ENCODE measurements at regions not wholly inside any gene's neighbourhood (a gene's known extent, or its start where the extent isn't known, plus 50 kb on each side); places are given as distances from the start of the nearest gene placed in this dataset.

DNA sequence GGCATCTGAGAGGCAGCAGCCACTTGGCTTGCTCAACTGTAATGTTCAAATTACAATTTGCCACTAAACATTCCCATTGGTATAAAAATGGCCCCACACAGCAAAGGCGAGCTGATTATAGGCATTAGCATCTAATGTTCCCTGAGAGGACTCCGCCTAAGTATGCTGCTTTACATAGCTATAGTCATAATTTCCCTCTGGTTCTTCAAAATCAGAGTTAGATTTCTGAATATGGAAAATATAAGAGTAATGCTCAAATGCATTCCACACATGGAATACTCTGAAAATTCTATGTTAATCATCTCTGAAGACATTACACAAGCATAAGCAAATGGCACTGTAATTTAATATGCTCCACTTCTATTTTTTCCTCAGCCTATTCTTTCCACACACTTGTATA is 83.7 kb upstream of the BTG1 start:
- Histone ChIP-seq H3K36me3 (ENCODE audit: insufficient read depth, insufficient read length, low read length) (no peaks in the 10 kb centered on the region), H3K9me3 (ENCODE audit: insufficient read depth, low read length) (no peaks in the 10 kb centered on the region), H3K27me3 (ENCODE audit: insufficient read depth, insufficient read length) (no peaks in the 10 kb centered on the region), H3K4me3 (ENCODE audit: insufficient read length, low read depth) (no peak overlapping the region), H3K9ac (ENCODE audit: insufficient read length, low read depth) (no peak overlapping the region), H3K4me1 (ENCODE audit: insufficient read depth, insufficient read length) (peaks cover 3% of the 10 kb centered on the region)
- DNase-seq (ENCODE audit: low read depth, low spot score), result no peak
- TF ChIP-seq SUZ12 (IDR thresholded peaks at IDR 0.05; ENCODE audit: extremely low read depth, insufficient read depth, insufficient read length) (no peak), ZNF274 (IDR thresholded peaks at IDR 0.05; ENCODE audit: low read depth, low read length) (no peak), YY1 (IDR thresholded peaks at IDR 0.05; ENCODE audit: insufficient read depth, insufficient read length) (no peak)

- Histone ChIP-seq H3K9ac (ENCODE audit: insufficient read length, low read depth) (no peak overlapping the region), H3K4me1 (ENCODE audit: insufficient read depth, insufficient read length) (peaks cover 3% of the 10 kb centered on the region), H3K36me3 (ENCODE audit: insufficient read depth, insufficient read length, low read length) (no peaks in the 10 kb centered on the region), H3K4me3 (ENCODE audit: insufficient read length, low read depth) (no peak overlapping the region), H3K27me3 (ENCODE audit: insufficient read depth, insufficient read length) (no peaks in the 10 kb centered on the region), H3K9me3 (ENCODE audit: insufficient read depth, low read length) (no peaks in the 10 kb centered on the region)
- no peak for DNase-seq (ENCODE audit: low read depth, low spot score)
- TF ChIP-seq ZNF274 (IDR thresholded peaks at IDR 0.05; ENCODE audit: low read depth, low read length) (no peak), YY1 (IDR thresholded peaks at IDR 0.05; ENCODE audit: insufficient read depth, insufficient read length) (no peak), SUZ12 (IDR thresholded peaks at IDR 0.05; ENCODE audit: extremely low read depth, insufficient read depth, insufficient read length) (no peak)
Observed at GRCh38 chr12:92226961-92227360, 81.3 kb upstream of the BTG1 start.

- no peak overlapping the region for H3K4me3 ChIP-seq (ENCODE audit: insufficient read length, low read depth)
- peaks cover 3% of the 10 kb centered on the region for H3K4me1 ChIP-seq (ENCODE audit: insufficient read depth, insufficient read length)
- H3K36me3 ChIP-seq (ENCODE audit: insufficient read depth, insufficient read length, low read length), result no peaks in the 10 kb centered on the region
- no peaks in the 10 kb centered on the region for H3K27me3 ChIP-seq (ENCODE audit: insufficient read depth, insufficient read length)
- H3K9me3 ChIP-seq (ENCODE audit: insufficient read depth, low read length), result no peaks in the 10 kb centered on the region
- DNase-seq (ENCODE audit: low read depth, low spot score), result no peak
- H3K9ac ChIP-seq (ENCODE audit: insufficient read length, low read depth), result no peak overlapping the region
- no peak for TF ChIP-seq SUZ12 (IDR thresholded peaks at IDR 0.05; ENCODE audit: extremely low read depth, insufficient read depth, insufficient read length)
- no peak for TF ChIP-seq ZNF274 (IDR thresholded peaks at IDR 0.05; ENCODE audit: low read depth, low read length)
- TF ChIP-seq YY1 (IDR thresholded peaks at IDR 0.05; ENCODE audit: insufficient read depth, insufficient read length), result no peak
Observed at GRCh38 chr12:92226071-92226661, 80.5 kb upstream of the BTG1 start.

DNA sequence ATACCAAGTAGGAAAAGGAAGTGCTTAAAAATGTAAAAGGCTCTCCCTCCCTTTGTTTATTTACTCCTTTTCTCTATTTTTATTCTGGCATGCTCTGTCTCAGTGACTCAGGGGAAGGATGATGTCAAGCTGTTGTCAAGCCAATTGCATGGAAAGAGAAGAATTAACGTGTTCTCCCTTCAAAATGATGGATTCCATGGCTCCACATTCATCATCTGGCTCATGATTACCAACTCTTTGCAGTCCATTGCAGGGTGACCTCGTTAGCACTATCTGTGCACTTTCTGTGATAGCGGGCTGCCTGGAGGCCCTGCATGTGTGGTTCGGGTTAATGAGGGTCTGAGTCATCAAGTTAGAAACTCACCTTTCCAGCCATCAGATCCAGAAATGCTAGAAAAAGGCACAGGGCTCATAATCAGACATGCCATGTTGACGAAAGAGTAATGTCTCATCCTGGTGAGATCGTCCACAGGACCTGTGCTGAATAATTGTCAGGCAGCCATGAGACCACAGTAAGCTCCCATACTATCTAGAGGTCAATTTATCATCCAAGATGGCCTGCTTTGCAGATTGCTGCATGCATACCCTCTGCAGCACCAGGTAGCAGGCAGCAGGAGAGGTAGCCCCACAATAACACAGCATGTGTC is 79.2 kb upstream of the BTG1 start:
- Histone ChIP-seq H3K36me3 (ENCODE audit: insufficient read depth, insufficient read length, low read length) (no peaks in the 10 kb centered on the region), H3K9me3 (ENCODE audit: insufficient read depth, low read length) (no peaks in the 10 kb centered on the region), H3K9ac (ENCODE audit: insufficient read length, low read depth) (no peak overlapping the region), H3K27me3 (ENCODE audit: insufficient read depth, insufficient read length) (no peaks in the 10 kb centered on the region), H3K4me1 (ENCODE audit: insufficient read depth, insufficient read length) (peaks cover 3% of the 10 kb centered on the region), H3K4me3 (ENCODE audit: insufficient read length, low read depth) (no peak overlapping the region)
- peak; percentile 9 for DNase-seq (ENCODE audit: low read depth, low spot score)
- no peak for TF ChIP-seq YY1 (IDR thresholded peaks at IDR 0.05; ENCODE audit: insufficient read depth, insufficient read length)
- no peak for TF ChIP-seq SUZ12 (IDR thresholded peaks at IDR 0.05; ENCODE audit: extremely low read depth, insufficient read depth, insufficient read length)
- no peak for TF ChIP-seq ZNF274 (IDR thresholded peaks at IDR 0.05; ENCODE audit: low read depth, low read length)

DNA sequence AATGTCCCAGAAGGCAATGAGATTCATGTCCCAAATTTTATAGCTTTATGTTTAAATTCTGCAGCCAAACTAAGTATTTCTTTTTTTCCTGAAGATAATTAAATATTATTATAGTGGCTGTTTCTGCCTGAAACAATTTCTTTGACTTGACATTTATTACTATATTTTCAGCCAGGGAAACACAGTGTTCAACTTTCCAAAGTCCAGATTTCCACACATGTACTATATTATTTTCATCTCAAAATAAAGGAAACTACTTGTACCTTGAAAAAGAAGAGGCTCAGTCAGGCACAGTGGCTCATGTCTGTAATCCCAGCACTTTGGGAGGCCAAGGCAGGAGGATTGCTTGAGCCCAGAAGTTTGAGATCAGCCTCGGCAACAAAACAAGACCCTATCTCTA is 77.8 kb upstream of the BTG1 start:
- H3K9me3 ChIP-seq (ENCODE audit: insufficient read depth, low read length), result no peaks in the 10 kb centered on the region
- H3K9ac ChIP-seq (ENCODE audit: insufficient read length, low read depth), result no peak overlapping the region
- H3K4me3 ChIP-seq (ENCODE audit: insufficient read length, low read depth), result no peak overlapping the region
- no peaks in the 10 kb centered on the region for H3K27me3 ChIP-seq (ENCODE audit: insufficient read depth, insufficient read length)
- TF ChIP-seq YY1 (IDR thresholded peaks at IDR 0.05; ENCODE audit: insufficient read depth, insufficient read length) (no peak), ZNF274 (IDR thresholded peaks at IDR 0.05; ENCODE audit: low read depth, low read length) (no peak), SUZ12 (IDR thresholded peaks at IDR 0.05; ENCODE audit: extremely low read depth, insufficient read depth, insufficient read length) (no peak)
- peaks cover 3% of the 10 kb centered on the region for H3K4me1 ChIP-seq (ENCODE audit: insufficient read depth, insufficient read length)
- H3K36me3 ChIP-seq (ENCODE audit: insufficient read depth, insufficient read length, low read length), result no peaks in the 10 kb centered on the region
- DNase-seq (ENCODE audit: low read depth, low spot score), result no peak

- no peak for TF ChIP-seq ZNF274 (IDR thresholded peaks at IDR 0.05; ENCODE audit: low read depth, low read length)
- no peak for TF ChIP-seq YY1 (IDR thresholded peaks at IDR 0.05; ENCODE audit: insufficient read depth, insufficient read length)
- TF ChIP-seq SUZ12 (IDR thresholded peaks at IDR 0.05; ENCODE audit: extremely low read depth, insufficient read depth, insufficient read length), result no peak
- no peak overlapping the region for H3K9ac ChIP-seq (ENCODE audit: insufficient read length, low read depth)
- H3K4me1 ChIP-seq (ENCODE audit: insufficient read depth, insufficient read length), result peaks cover 3% of the 10 kb centered on the region
- H3K4me3 ChIP-seq (ENCODE audit: insufficient read length, low read depth), result no peak overlapping the region
- no peak for DNase-seq (ENCODE audit: low read depth, low spot score)
- no peaks in the 10 kb centered on the region for H3K9me3 ChIP-seq (ENCODE audit: insufficient read depth, low read length)
- H3K36me3 ChIP-seq (ENCODE audit: insufficient read depth, insufficient read length, low read length), result no peaks in the 10 kb centered on the region
- H3K27me3 ChIP-seq (ENCODE audit: insufficient read depth, insufficient read length), result no peaks in the 10 kb centered on the region
Observed at GRCh38 chr12:92221656-92222315, 76.1 kb upstream of the BTG1 start.

DNA sequence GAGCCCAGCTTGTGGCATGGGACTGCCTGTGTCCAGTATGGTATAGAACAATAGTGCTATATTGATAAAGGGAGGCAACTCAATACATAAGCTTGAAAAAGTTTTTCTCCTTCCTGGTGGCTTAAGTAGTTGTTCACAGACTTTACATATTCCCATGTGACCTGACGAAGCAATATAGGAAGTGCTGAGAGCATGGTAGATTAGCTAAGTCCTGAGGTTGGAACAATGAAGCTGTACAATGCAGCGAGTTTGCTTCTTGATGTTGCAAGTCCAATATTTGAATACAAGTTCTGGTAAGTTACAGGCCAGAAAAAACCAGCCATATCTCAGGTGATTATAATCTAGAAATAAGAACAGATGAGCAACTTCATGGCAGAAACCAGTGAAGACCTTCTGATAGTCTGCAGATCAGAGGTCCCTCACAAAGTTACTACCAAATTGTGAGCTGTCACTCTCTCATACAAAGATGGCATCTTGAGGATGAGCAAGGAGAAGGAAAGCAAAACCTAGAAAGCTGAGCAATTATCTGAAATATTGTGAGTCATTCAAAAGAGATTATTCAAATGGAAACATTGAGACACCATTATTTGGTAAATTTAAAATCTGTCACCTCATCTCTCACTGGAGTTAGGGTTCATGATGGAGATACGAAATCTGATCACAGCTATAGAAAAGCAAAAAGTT is 72.9 kb upstream of the BTG1 start:
- no peak overlapping the region for H3K4me3 ChIP-seq (ENCODE audit: insufficient read length, low read depth)
- TF ChIP-seq ZNF274 (IDR thresholded peaks at IDR 0.05; ENCODE audit: low read depth, low read length) (no peak), SUZ12 (IDR thresholded peaks at IDR 0.05; ENCODE audit: extremely low read depth, insufficient read depth, insufficient read length) (no peak), YY1 (IDR thresholded peaks at IDR 0.05; ENCODE audit: insufficient read depth, insufficient read length) (no peak)
- no peaks in the 10 kb centered on the region for H3K4me1 ChIP-seq (ENCODE audit: insufficient read depth, insufficient read length)
- no peaks in the 10 kb centered on the region for H3K9me3 ChIP-seq (ENCODE audit: insufficient read depth, low read length)
- no peaks in the 10 kb centered on the region for H3K27me3 ChIP-seq (ENCODE audit: insufficient read depth, insufficient read length)
- no peaks in the 10 kb centered on the region for H3K36me3 ChIP-seq (ENCODE audit: insufficient read depth, insufficient read length, low read length)
- no peak for DNase-seq (ENCODE audit: low read depth, low spot score)
- no peak overlapping the region for H3K9ac ChIP-seq (ENCODE audit: insufficient read length, low read depth)
